SK-N-SH (cell line): ENCODE measurements at regions not wholly inside any gene's neighbourhood (a gene's known extent, or its start where the extent isn't known, plus 50 kb on each side); places are given as distances from the start of the nearest gene placed in this dataset.

Source experiments
- CTCF ChIA-PET: fragments of 300-600, 350-600 bp; formaldehyde crosslinking; extraction: SDS; loops from one replicate; lab custom pipeline; 2021; lab: Yijun Ruan, JAX
- POLR2A ChIA-PET: fragments of 350-600 bp; sonication (Branson Sonifier 250); formaldehyde crosslinking; extraction: SDS; loops from one replicate; lab custom pipeline; 2020; ENCODE audit warnings: antibody characterized with exemption, inconsistent platforms; lab: Yijun Ruan, JAX
- DNase-seq: peaks from one replicate; pipeline ENCODE4 v3.0.0; 2012
- H2AFZ ChIP-seq: fragments of 200-600 bp; sonication (generic); 2 replicates; pipeline ENCODE4 v1.8.1; 2016; ENCODE audit warnings: antibody characterized with exemption, mild to moderate bottlenecking, low read depth
- H3F3A ChIP-seq: fragments of 200-600 bp; sonication (generic); replicated peaks from 2 replicates; pipeline ENCODE3; 2016; ENCODE audit warnings: antibody characterized with exemption, mild to moderate bottlenecking; ENCODE audit not compliant: insufficient read depth
- H3K27ac ChIP-seq, 2 experiments: fragments of 200-500 bp in 1 of 2; fragments of 200-600 bp in 1 of 2; sonication (Bioruptor generic) in 1 of 2; sonication (generic), shearing (Covaris generic) in 1 of 2; 2 replicates each; pipeline versions ENCODE4 v1.5.1 to v1.6.1; 2014 to 2016; ENCODE audit warnings: low read depth in 2 of 2, inconsistent platforms in 1 of 2, low read length in 1 of 2, mild to moderate bottlenecking in 1 of 2, mixed read lengths in 1 of 2
- H3K27me3 ChIP-seq: fragments of 200-600 bp; sonication (generic), shearing (Covaris generic); 2 replicates; pipeline ENCODE4 v1.6.1; 2016; ENCODE audit warnings: mixed run types; ENCODE audit not compliant: insufficient read depth
- H3K36me3 ChIP-seq, 2 experiments: fragments of 200-500 bp in 1 of 2; fragments of 200-600 bp in 1 of 2; sonication (Bioruptor generic) in 1 of 2; sonication (generic) in 1 of 2; replicated peaks in 1 of 2; 2 replicates each; pipeline versions ENCODE3 to v1.5.1; 2014 to 2016; ENCODE audit warnings: low read length in 1 of 2, mild to moderate bottlenecking in 1 of 2; ENCODE audit not compliant: insufficient read depth in 2 of 2, control insufficient read depth in 1 of 2
- H3K4me1 ChIP-seq, 2 experiments: fragments of 200-500 bp in 1 of 2; fragments of 200-600 bp in 1 of 2; sonication (Bioruptor generic) in 1 of 2; sonication (generic), shearing (Covaris generic) in 1 of 2; 2 replicates each; pipeline versions ENCODE4 v1.5.1 to v1.6.1; 2014 to 2016; ENCODE audit warnings: low read depth in 1 of 2, low read length in 1 of 2, mixed run types in 1 of 2; ENCODE audit not compliant: insufficient read depth in 2 of 2, control insufficient read depth in 1 of 2
- H3K4me2 ChIP-seq: fragments of 200-600 bp; sonication (generic), shearing (Covaris generic); 2 replicates; pipeline ENCODE4 v1.6.1; 2017; ENCODE audit warnings: mixed run types
- H3K4me3 ChIP-seq, 2 experiments: fragments of 200-500 bp in 1 of 2; fragments of 200-600 bp in 1 of 2; sonication (Bioruptor generic) in 1 of 2; sonication (generic), shearing (Covaris generic) in 1 of 2; 2 replicates each; pipeline versions ENCODE4 v1.5.1 to v1.8.1; 2014 to 2016; ENCODE audit warnings: low read depth in 2 of 2, inconsistent platforms in 1 of 2, low read length in 1 of 2, mild to moderate bottlenecking in 1 of 2, mixed read lengths in 1 of 2, moderate library complexity in 1 of 2
- H3K79me2 ChIP-seq: fragments of 200-600 bp; sonication (generic); 2 replicates; pipeline ENCODE4 v1.8.1; 2017; ENCODE audit warnings: mild to moderate bottlenecking; ENCODE audit not compliant: insufficient read depth
- H3K9ac ChIP-seq: fragments of 200-600 bp; sonication (generic); 2 replicates; pipeline ENCODE4 v1.6.1; 2017; ENCODE audit warnings: mixed run types
- H3K9me2 ChIP-seq: fragments of 200-600 bp; sonication (generic); 2 replicates; pipeline ENCODE4 v1.6.1; 2017; ENCODE audit warnings: mixed run types
- H3K9me3 ChIP-seq: fragments of 200-600 bp; sonication (generic); 2 replicates; pipeline ENCODE4 v1.6.1; 2017; ENCODE audit warnings: mixed run types, mild to moderate bottlenecking, moderate library complexity
- H4K20me1 ChIP-seq: fragments of 200-600 bp; sonication (generic); 2 replicates; pipeline ENCODE4 v1.6.1; 2017; ENCODE audit warnings: mild to moderate bottlenecking, mixed run types; ENCODE audit not compliant: insufficient read depth
- CTCF ChIP-seq: fragments of 200-600 bp; sonication (generic); IDR thresholded peaks from 2 replicates; pipeline ENCODE4 v1.6.1; 2017; ENCODE audit warnings: antibody characterized with exemption, mild to moderate bottlenecking, moderate library complexity
- EZH2phosphoT487 ChIP-seq: fragments of 200-600 bp; sonication (generic); IDR thresholded peaks from 2 replicates; pipeline ENCODE4 v1.6.1; 2017; ENCODE audit warnings: low read depth, mixed run types, mild to moderate bottlenecking, antibody characterized with exemption, moderate library complexity, borderline replicate concordance
- FOSL2 ChIP-seq: IDR thresholded peaks from 2 replicates; pipeline ENCODE4 v1.4.0; 2012; ENCODE audit warnings: low read depth, mild to moderate bottlenecking, moderate library complexity, borderline replicate concordance
- FOXM1 ChIP-seq: IDR thresholded peaks from 2 replicates; pipeline ENCODE4 v1.4.0; 2012; ENCODE audit warnings: low read depth, mild to moderate bottlenecking
- GABPA ChIP-seq: IDR thresholded peaks from 2 replicates; pipeline ENCODE4 v1.4.0; 2012; ENCODE audit warnings: low read depth, mild to moderate bottlenecking
- GATA2 ChIP-seq: sonication (generic); formaldehyde crosslinking; IDR thresholded peaks from 2 replicates; pipeline ENCODE4 v1.5.0; 2020; ENCODE audit warnings: mild to moderate bottlenecking, missing genetic modification reagents
- JUND ChIP-seq: IDR thresholded peaks from 2 replicates; pipeline ENCODE4 v1.4.0; 2012
- MAX ChIP-seq: IDR thresholded peaks from 2 replicates; pipeline ENCODE4 v1.4.0; 2012; ENCODE audit warnings: low read depth
- MEF2A ChIP-seq: IDR thresholded peaks from 2 replicates; pipeline ENCODE4 v1.4.0; 2012; ENCODE audit warnings: low read depth, borderline replicate concordance
- NRF1 ChIP-seq: IDR thresholded peaks from 2 replicates; pipeline ENCODE4 v1.6.1; 2012; ENCODE audit warnings: low read depth, mild to moderate bottlenecking, low read length
- PBX3 ChIP-seq: IDR thresholded peaks from 2 replicates; pipeline ENCODE4; 2012
- POLR2AphosphoS5 ChIP-seq: IDR thresholded peaks from 2 replicates; pipeline ENCODE4 v1.6.1; 2012; ENCODE audit warnings: low read depth, low read length
- RAD21 ChIP-seq: IDR thresholded peaks from 2 replicates; pipeline ENCODE4 v1.6.1; 2012; ENCODE audit warnings: mild to moderate bottlenecking, low read length
- RCOR1 ChIP-seq: fragments of 150-350 bp; IDR thresholded peaks from 2 replicates; pipeline ENCODE4 v1.6.1; 2017; ENCODE audit warnings: antibody characterized with exemption, low read length
- SIN3A ChIP-seq: IDR thresholded peaks from 2 replicates; pipeline ENCODE4 v1.6.1; 2012; ENCODE audit warnings: low read depth, mild to moderate bottlenecking, low read length, moderate library complexity, borderline replicate concordance
- TAF1 ChIP-seq: IDR thresholded peaks from 2 replicates; pipeline ENCODE4 v1.6.1; 2012; ENCODE audit warnings: low read depth, mild to moderate bottlenecking, low read length, moderate library complexity, borderline replicate concordance
- TCF12 ChIP-seq: IDR thresholded peaks from 2 replicates; pipeline ENCODE4 v1.4.0; 2012
- TEAD4 ChIP-seq: IDR thresholded peaks from 2 replicates; pipeline ENCODE4 v1.4.0; 2012; ENCODE audit warnings: mild to moderate bottlenecking, borderline replicate concordance; ENCODE audit not compliant: insufficient read depth
- USF2 ChIP-seq: fragments of 150-350 bp; IDR thresholded peaks from 2 replicates; pipeline ENCODE4 v1.6.1; 2017; ENCODE audit warnings: antibody characterized with exemption, low read length, low read depth, borderline replicate concordance
- ZBTB33 ChIP-seq: IDR thresholded peaks from 2 replicates; pipeline ENCODE4 v1.4.0; 2012; ENCODE audit warnings: low read depth, borderline replicate concordance
- WGBS: methylation state at CpG from one replicate; pipeline ENCODE4 v1.1.6; 2017; ENCODE audit warnings: low lambda C conversion rate; 5-methylcytosine and 5-hydroxymethylcytosine counted together

GRCh38 chr10:4543938-4544533 is 282.0 kb upstream of the AKR1E2 start:
- H3F3A ChIP-seq = peaks cover 15% of the 10 kb centered on the region
- H3K79me2 ChIP-seq = no peaks in the 10 kb centered on the region
- H3K9me3 ChIP-seq = peaks cover 4% of the 10 kb centered on the region; the same call in 1 of the 2 replicates
- H3K4me3 ChIP-seq = no peak overlapping the region
- H3K27ac ChIP-seq = no peak overlapping the region
- H3K9me2 ChIP-seq = no peaks in the 10 kb centered on the region
- TF ChIP-seq JUND (0 out of 2 replicates have a peak, but pooled peaks have one; percentile 12), PBX3 (peak; percentile 54), TCF12 (0 out of 2 replicates have a peak, but pooled peaks have one; percentile 8), RCOR1 (no peak)
- no peaks in the 10 kb centered on the region for H4K20me1 ChIP-seq
- 59% methylated on average over 7 of the region's 7 CpGs for WGBS
- ChIA-PET POLR2A (no interaction called here), CTCF (no interaction called here)
- no peak overlapping the region for H3K4me2 ChIP-seq
- H3K4me1 ChIP-seq = no peaks in the 10 kb centered on the region; a peak in 2 of 4 replicates
- H3K9ac ChIP-seq = no peak overlapping the region
- H3K36me3 ChIP-seq = peaks cover 0 to 6% of the 10 kb centered on the region in 2 experiments
- no peak for DNase-seq
- H3K27me3 ChIP-seq = no peaks in the 10 kb centered on the region
- H2AFZ ChIP-seq = 0 out of 2 replicates have a peak overlapping the region, but pooled peaks have one; percentile 21

- H3K9me2 ChIP-seq = no peaks in the 10 kb centered on the region
- H3K4me2 ChIP-seq = no peak overlapping the region
- no peaks in the 10 kb centered on the region for H3K79me2 ChIP-seq
- peaks cover 15% of the 10 kb centered on the region for H3F3A ChIP-seq
- POLR2A ChIA-PET = no interaction called here
- peaks cover 4% of the 10 kb centered on the region; the same call in 1 of the 2 replicates for H3K9me3 ChIP-seq
- peak overlapping the region in 1 of 2 experiments; percentile 85; a peak in 2 of 4 replicates for H3K27ac ChIP-seq
- peak overlapping the region; percentile 54; the same call in 1 of the 2 replicates for H2AFZ ChIP-seq
- no peak for DNase-seq
- CTCF ChIA-PET = no interaction called here
- H4K20me1 ChIP-seq = no peaks in the 10 kb centered on the region
- H3K9ac ChIP-seq = peak overlapping the region; percentile 52
- no peak overlapping the region for H3K4me3 ChIP-seq
- no peaks in the 10 kb centered on the region for H3K36me3 ChIP-seq
- H3K4me1 ChIP-seq = no peaks in the 10 kb centered on the region; a peak in 2 of 4 replicates
- H3K27me3 ChIP-seq = no peaks in the 10 kb centered on the region
- peak; percentile 39; the same call in 1 of the 2 replicates for TF ChIP-seq CTCF
- no peak for TF ChIP-seq TAF1
- TF ChIP-seq RCOR1 = no peak
- TF ChIP-seq NRF1 = no peak
- TF ChIP-seq JUND = peak; percentile 72
- TF ChIP-seq USF2 = no peak
- peak; percentile 90 for TF ChIP-seq FOSL2
- TF ChIP-seq RAD21 = no peak
- peak; percentile 63 for TF ChIP-seq PBX3
- TF ChIP-seq FOXM1 = no peak
- no peak for TF ChIP-seq POLR2AphosphoS5
- no peak for TF ChIP-seq MEF2A
- no peak for TF ChIP-seq SIN3A
- peak; percentile 71 for TF ChIP-seq MAX
- no peak for TF ChIP-seq EZH2phosphoT487
- TF ChIP-seq GATA2 (CRISPR knock-in tag) = no peak
- TF ChIP-seq TEAD4 = peak; percentile 71; the same call in 1 of the 2 replicates
- no peak for TF ChIP-seq GABPA
- no peak for TF ChIP-seq ZBTB33
Observed at GRCh38 chr10:4541292-4541691, 284.7 kb upstream of the AKR1E2 start.
